Duodenal mucosa (tissue), 2 donors: ENCODE measurements at regions not wholly inside any gene's neighbourhood (a gene's known extent, or its start where the extent isn't known, plus 50 kb on each side); places are given as distances from the start of the nearest gene placed in this dataset.
"Not testable (repeated sequence)": the region's sequence is repeated elsewhere in the genome, so short reads cannot be mapped to it uniquely, and the experiment has no call there.

Experiments
- H3K27ac ChIP-seq: one replicate; pipeline ENCODE4 v1.7.0; 2013; ENCODE audit warnings: low read depth, low read length
- H3K27me3 ChIP-seq, 2 donors: one replicate each; pipeline ENCODE4 v1.7.0; 2013; ENCODE audit warnings: low read length in 2 of 2, control low read depth in 1 of 2; ENCODE audit not compliant: insufficient read depth in 2 of 2, control insufficient read depth in 1 of 2
- H3K36me3 ChIP-seq, 2 donors: one replicate each; pipeline ENCODE4 v1.7.0; 2013; ENCODE audit warnings: low read length in 2 of 2, control low read depth in 1 of 2; ENCODE audit not compliant: insufficient read depth in 2 of 2, control insufficient read depth in 1 of 2
- H3K4me1 ChIP-seq, 2 donors: one replicate each; pipeline ENCODE4 v1.7.0; 2013; ENCODE audit warnings: low read length in 2 of 2, control low read depth in 1 of 2; ENCODE audit not compliant: insufficient read depth in 2 of 2, control insufficient read depth in 1 of 2
- H3K4me3 ChIP-seq, 2 donors: one replicate each; pipeline ENCODE4 v1.7.0; 2013; ENCODE audit warnings: low read length in 2 of 2, low read depth in 1 of 2
- H3K9ac ChIP-seq, 2 donors: one replicate each; pipeline ENCODE4 v1.7.0; 2013; ENCODE audit warnings: low read length in 2 of 2, low read depth in 1 of 2
- H3K9me3 ChIP-seq, 2 donors: one replicate each; pipeline ENCODE4 v1.7.0; 2013; ENCODE audit warnings: low read length in 2 of 2, control low read depth in 1 of 2; ENCODE audit not compliant: control insufficient read depth in 1 of 2

- Histone ChIP-seq H3K4me3 (no peak overlapping the region), H3K27ac (no peak overlapping the region)
Measured at GRCh38 chr14:87626266-87626665, 366.7 kb downstream of the GALC start.

DNA sequence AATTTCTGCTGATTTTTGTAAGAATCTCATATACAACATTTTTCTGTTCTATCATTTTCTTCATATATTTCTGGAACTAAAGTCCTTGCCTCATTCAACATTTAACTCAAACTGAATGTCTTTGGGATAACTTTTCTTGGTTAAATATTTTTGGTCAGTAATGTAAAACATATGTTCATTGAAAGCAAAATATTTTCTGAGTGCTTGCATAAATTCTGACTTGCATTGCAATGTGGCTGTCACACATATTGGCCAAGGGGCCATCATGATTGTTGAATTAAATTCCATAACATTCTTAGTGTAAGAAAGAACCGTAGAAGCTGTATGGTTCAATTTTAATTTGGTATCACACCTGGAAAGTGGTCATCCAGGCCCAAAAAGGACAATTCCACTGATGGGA is 369.4 kb downstream of the GALC start:
- no peak overlapping the region for H3K27ac ChIP-seq
- H3K4me1 ChIP-seq = no peaks in the 10 kb centered on the region
- no peak overlapping the region for H3K4me3 ChIP-seq
- H3K9ac ChIP-seq = no peak overlapping the region
- H3K27me3 ChIP-seq = no peaks in the 10 kb centered on the region
- H3K36me3 ChIP-seq = no peaks in the 10 kb centered on the region
- H3K9me3 ChIP-seq = peaks cover 12 to 21% of the 10 kb centered on the region in 2 donors

More at GRCh38 chr14:87626266-87626665, 366.7 kb downstream of the GALC start:
- no peaks in the 10 kb centered on the region for H3K27me3 ChIP-seq
- H3K4me1 ChIP-seq = no peaks in the 10 kb centered on the region
- H3K9me3 ChIP-seq = peaks cover 8 to 18% of the 10 kb centered on the region in 2 donors
- no peaks in the 10 kb centered on the region for H3K36me3 ChIP-seq
- H3K9ac ChIP-seq = no peak overlapping the region

- H3K27ac ChIP-seq = no peak overlapping the region
- no peak overlapping the region for H3K9ac ChIP-seq
- peaks cover 7 to 9% of the 10 kb centered on the region in 2 donors for H3K9me3 ChIP-seq
- no peaks in the 10 kb centered on the region for H3K27me3 ChIP-seq
- no peak overlapping the region for H3K4me3 ChIP-seq
- H3K4me1 ChIP-seq = no peaks in the 10 kb centered on the region
- H3K36me3 ChIP-seq = no peaks in the 10 kb centered on the region
Measured at GRCh38 chr14:87617079-87617478, 375.9 kb downstream of the GALC start.

GRCh38 chr14:87615822-87616679 is 376.9 kb downstream of the GALC start:
- Histone ChIP-seq H3K4me1 (no peaks in the 10 kb centered on the region), H3K4me3 (no peak overlapping the region), H3K9ac (no peak overlapping the region), H3K36me3 (no peaks in the 10 kb centered on the region), H3K27me3 (no peaks in the 10 kb centered on the region), H3K27ac (no peak overlapping the region), H3K9me3 (peaks cover 1 to 2% of the 10 kb centered on the region in 2 donors)

DNA sequence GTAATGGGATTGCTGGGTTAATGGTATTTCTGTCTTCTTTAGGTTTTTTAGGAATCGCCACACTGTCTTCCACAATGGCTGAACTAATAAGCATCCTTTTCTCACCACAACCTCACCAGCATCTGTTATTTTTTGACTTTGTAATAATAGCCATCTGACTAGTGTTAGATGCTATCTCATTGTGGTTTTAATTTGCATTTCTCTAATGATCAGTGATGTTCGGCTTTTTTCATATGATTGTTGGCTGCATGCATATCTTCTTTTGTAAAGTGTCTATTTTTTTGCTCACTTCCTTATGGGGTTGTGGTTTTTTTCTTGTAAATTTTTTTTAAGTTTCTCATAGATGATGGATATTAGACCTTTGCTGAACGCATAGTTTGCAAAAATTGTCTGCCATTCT is 377.9 kb downstream of the GALC start:
- no peaks in the 10 kb centered on the region for H3K36me3 ChIP-seq
- H3K27me3 ChIP-seq = no peaks in the 10 kb centered on the region
- no peak overlapping the region for H3K27ac ChIP-seq
- no peak overlapping the region for H3K4me3 ChIP-seq
- no peak overlapping the region for H3K9ac ChIP-seq
- no peaks in the 10 kb centered on the region for H3K4me1 ChIP-seq
- H3K9me3 ChIP-seq = no peaks in the 10 kb centered on the region

GRCh38 chr14:87613881-87614280 is 379.1 kb downstream of the GALC start:
- Histone ChIP-seq H3K36me3 (no peaks in the 10 kb centered on the region), H3K9ac (no peak overlapping the region), H3K4me3 (no peak overlapping the region), H3K9me3 (no peaks in the 10 kb centered on the region), H3K4me1 (no peaks in the 10 kb centered on the region), H3K27me3 (no peaks in the 10 kb centered on the region), H3K27ac (no peak overlapping the region)

- peaks cover 0 to 13% of the 10 kb centered on the region in 2 donors for H3K9me3 ChIP-seq
- H3K27ac ChIP-seq, H3K4me3 ChIP-seq, H3K36me3 ChIP-seq, H3K27me3 ChIP-seq, H3K4me1 ChIP-seq, H3K9ac ChIP-seq: not testable (repeated sequence)
Measured at GRCh38 chr14:87607056-87607455, 385.9 kb downstream of the GALC start.

GRCh38 chr14:87601036-87601435 is 391.9 kb downstream of the GALC start:
- H3K9ac ChIP-seq = no peak overlapping the region

GRCh38 chr14:87600240-87600639 is 392.7 kb downstream of the GALC start:
- peaks cover 0 to 17% of the 10 kb centered on the region in 2 donors for H3K9me3 ChIP-seq
- no peaks in the 10 kb centered on the region for H3K4me1 ChIP-seq
- H3K27ac ChIP-seq = no peak overlapping the region
- H3K4me3 ChIP-seq = no peak overlapping the region
- no peaks in the 10 kb centered on the region for H3K27me3 ChIP-seq
- H3K9ac ChIP-seq = no peak overlapping the region
- no peaks in the 10 kb centered on the region for H3K36me3 ChIP-seq

More at GRCh38 chr14:87601036-87601435, 391.9 kb downstream of the GALC start:
- no peaks in the 10 kb centered on the region for H3K4me1 ChIP-seq
- no peaks in the 10 kb centered on the region for H3K36me3 ChIP-seq
- H3K27me3 ChIP-seq = no peaks in the 10 kb centered on the region
- H3K27ac ChIP-seq = no peak overlapping the region
- peaks cover 0 to 22% of the 10 kb centered on the region in 2 donors for H3K9me3 ChIP-seq
- no peak overlapping the region for H3K4me3 ChIP-seq

- Histone ChIP-seq H3K36me3 (no peaks in the 10 kb centered on the region), H3K27ac (no peak overlapping the region), H3K9ac (no peak overlapping the region), H3K9me3 (peaks cover 0 to 7% of the 10 kb centered on the region in 2 donors), H3K4me3 (no peak overlapping the region), H3K4me1 (no peaks in the 10 kb centered on the region), H3K27me3 (no peaks in the 10 kb centered on the region)
Measured at GRCh38 chr14:87581298-87581697, 411.7 kb downstream of the GALC start.
